AG10803 (cell line): ENCODE measurements at regions not wholly inside any gene's neighbourhood (a gene's known extent, or its start where the extent isn't known, plus 50 kb on each side); places are given as distances from the start of the nearest gene placed in this dataset.

Experiments used
- DNase-seq: peaks from one replicate; pipeline ENCODE4 v3.0.0; 2010; ENCODE audit warnings: low read depth
- H3K4me3 ChIP-seq: 2 replicates; pipeline ENCODE4 v1.5.1; 2011; ENCODE audit warnings: mild to moderate bottlenecking, low read length, control low read depth
- CTCF ChIP-seq: conservative IDR thresholded peaks from 2 replicates; pipeline ENCODE4 v1.5.1; 2011; ENCODE audit warnings: mild to moderate bottlenecking, low read length, control low read depth, inconsistent platforms

GRCh38 chr5:173758676-173759075 is 129.5 kb upstream of the CPEB4 start:
- H3K4me3 ChIP-seq: no peak overlapping the region
- DNase-seq: no peak
- no peak for TF ChIP-seq CTCF

GRCh38 chr5:173759691-173760090 is 128.5 kb upstream of the CPEB4 start:
- DNase-seq: no peak
- no peak for TF ChIP-seq CTCF

GRCh38 chr5:173760461-173761177 is 127.5 kb upstream of the CPEB4 start:
- no peak overlapping the region for H3K4me3 ChIP-seq
- no peak for DNase-seq
- no peak for TF ChIP-seq CTCF

More at GRCh38 chr5:173759691-173760090, 128.5 kb upstream of the CPEB4 start:
- H3K4me3 ChIP-seq: no peak overlapping the region

GRCh38 chr5:173761178-173761513 is 127.0 kb upstream of the CPEB4 start:
- TF ChIP-seq CTCF: no peak
- no peak for DNase-seq
- H3K4me3 ChIP-seq: no peak overlapping the region

GRCh38 chr5:173762045-173762444 is 126.1 kb upstream of the CPEB4 start:
- TF ChIP-seq CTCF: no peak
- H3K4me3 ChIP-seq: no peak overlapping the region
- no peak for DNase-seq

GRCh38 chr5:173762930-173763329 is 125.2 kb upstream of the CPEB4 start:
- no peak overlapping the region for H3K4me3 ChIP-seq
- no peak for DNase-seq
- TF ChIP-seq CTCF: no peak

GRCh38 chr5:173763410-173763809 is 124.7 kb upstream of the CPEB4 start:
- no peak for DNase-seq
- no peak for TF ChIP-seq CTCF
- H3K4me3 ChIP-seq: no peak overlapping the region
